ENCODE measurements at regions not wholly inside any gene's neighbourhood (a gene's known extent, or its start where the extent isn't known, plus 50 kb on each side); places are given as distances from the start of the nearest gene placed in this dataset.
"Not testable (repeated sequence)": the region's sequence is repeated elsewhere in the genome, so short reads cannot be mapped to it uniquely, and the experiment has no call there.

- no peak for DNase-seq
Measured at GRCh38 chr3:21898316-21898715, 147.3 kb upstream of the ZNF385D start.

DNA sequence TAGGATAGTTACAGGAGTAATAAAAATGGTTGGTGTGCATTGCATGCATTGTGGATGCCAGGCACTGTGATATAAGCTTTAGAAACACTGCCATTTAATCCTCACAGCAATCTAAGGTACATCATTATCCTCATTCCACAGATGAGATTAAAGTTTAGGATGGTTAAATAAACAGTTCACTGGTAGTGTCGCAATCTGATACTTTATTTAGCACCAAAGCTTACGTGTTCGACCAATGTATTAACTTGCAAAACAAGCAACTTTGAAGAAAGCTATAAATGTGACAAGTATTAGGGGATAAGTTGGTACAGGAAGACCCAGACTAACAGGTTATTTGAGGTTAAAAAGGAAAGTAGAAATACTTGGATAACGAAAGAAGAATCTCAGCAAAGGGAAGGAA lies 150.5 kb upstream of the ZNF385D start:
- no peak for DNase-seq

GRCh38 chr3:21902956-21903355 lies 151.9 kb upstream of the ZNF385D start:
- DNase-seq = no peak

DNA sequence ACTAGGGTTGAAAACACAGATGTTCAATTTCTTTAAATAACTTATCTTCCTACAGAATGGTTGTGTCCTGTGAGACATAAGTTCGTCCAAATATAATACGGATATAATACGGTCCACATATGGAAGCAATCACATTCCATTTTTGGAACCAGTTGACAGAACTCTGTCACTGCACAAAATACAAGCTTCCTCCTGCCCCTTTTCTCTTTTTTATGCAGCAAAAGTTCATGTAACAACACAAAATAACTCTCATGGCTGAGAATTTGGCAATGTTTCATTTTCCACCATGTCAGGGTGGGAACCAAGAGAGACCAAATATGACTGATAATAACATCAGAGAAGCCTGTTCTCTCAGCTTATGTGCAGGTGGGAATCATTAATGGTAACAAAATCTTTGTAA lies 158.1 kb upstream of the ZNF385D start:
- DNase-seq = no peak

DNA sequence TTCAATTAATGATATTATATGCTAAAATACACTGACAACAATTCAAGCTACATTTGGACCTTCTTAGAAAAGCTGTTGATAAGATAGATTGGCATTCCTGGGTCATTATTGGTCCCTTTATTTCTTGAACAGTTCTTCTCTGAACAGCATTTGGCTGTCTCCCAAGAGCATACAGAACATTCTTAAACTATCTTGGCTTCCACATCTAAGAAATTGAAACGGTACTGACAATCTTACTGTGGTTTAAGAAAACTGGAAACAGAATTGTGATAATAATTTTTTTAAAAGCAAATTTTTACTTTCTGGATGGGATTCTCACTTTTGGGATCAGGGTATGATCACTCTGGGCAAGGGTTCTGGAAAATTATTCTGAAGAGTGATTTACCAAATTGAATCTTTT lies 161.7 kb upstream of the ZNF385D start:
- no peak for DNase-seq

DNA sequence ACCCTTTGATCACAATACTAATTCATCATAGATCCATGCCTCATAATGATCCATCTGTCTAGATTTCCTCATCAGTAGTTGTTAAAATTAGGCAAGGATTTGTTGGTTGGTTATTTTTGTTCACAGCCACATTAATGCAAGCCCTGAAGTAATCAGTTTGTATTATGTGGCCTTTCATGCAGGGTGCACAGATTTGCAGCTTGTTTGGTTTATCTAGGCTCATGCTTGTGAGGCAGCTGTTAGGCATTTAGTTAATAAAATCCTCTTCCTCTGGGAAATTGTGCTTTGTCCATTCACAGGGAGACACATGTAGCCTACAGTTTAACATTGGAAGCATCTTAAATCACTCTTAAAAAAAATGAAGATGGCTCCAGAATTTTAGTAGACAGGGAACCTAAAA lies 162.8 kb upstream of the ZNF385D start:
- DNase-seq = no peak

GRCh38 chr3:21914451-21914850 lies 163.4 kb upstream of the ZNF385D start:
- DNase-seq = no peak

DNA sequence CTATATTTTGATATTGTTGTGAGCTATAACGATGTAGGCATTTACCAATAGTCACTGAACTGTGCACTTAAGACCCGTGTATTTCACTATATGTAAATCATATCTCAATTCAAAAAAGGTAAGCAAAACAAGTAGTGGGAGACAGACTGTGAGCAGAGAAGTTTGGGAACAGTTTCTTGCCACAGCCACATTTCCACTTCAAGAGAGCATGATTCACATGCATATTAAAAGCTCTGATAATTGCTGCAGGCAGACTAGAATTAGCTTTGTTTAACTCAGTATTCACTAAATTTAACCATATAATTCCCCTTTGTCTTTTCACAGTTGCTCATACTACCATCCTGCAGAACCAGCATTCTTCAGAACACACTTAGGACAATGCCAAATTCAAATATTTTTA lies 168.4 kb upstream of the ZNF385D start:
- no peak for DNase-seq

- peak; percentile 11 to 34 for DNase-seq
Measured at GRCh38 chr3:21920421-21920861, 169.4 kb upstream of the ZNF385D start.

GRCh38 chr3:21923156-21923555 lies 172.1 kb upstream of the ZNF385D start:
- DNase-seq = not testable (repeated sequence)

DNA sequence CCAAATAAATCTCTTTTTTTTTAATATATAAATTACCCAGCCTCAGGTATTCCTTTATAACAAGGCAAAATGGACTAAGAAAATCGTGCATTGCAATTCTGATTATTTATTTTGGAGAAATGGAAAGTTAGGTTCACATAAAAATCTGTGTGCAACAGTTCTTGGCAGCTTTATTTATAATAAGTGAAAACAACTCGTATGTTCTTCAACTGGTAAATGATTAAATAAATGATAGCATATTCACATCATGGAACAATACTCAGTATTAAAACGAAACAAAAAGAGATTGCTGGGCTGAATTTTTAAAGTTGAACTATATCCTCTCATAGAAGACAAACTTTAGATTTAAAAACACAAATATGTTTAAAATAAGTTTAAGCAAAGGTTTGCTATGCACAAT lies 176.3 kb upstream of the ZNF385D start:
- no peak for DNase-seq

- DNase-seq = no peak
Measured at GRCh38 chr3:21934591-21934990, 183.6 kb upstream of the ZNF385D start.

- no peak for DNase-seq
Measured at GRCh38 chr3:21936207-21936606, 185.2 kb upstream of the ZNF385D start.

DNA sequence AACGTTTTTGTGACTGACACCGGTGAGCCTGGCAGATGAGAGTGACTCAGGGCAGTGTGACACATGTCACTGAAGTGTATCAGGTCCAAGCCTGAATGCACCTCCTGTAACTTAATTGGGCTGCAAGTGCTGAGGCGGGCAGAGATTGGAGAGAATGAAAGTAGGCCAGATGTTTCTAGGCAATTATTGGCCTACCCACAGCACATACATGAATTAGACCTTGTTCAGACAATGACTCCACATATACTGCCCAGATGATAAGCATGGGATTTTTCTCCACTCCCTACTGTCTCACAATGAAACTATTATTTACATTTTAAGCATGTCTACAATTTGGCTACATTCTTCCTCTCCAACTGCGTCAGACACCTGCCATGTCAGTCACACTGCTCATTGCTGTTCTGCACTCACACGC lies 187.3 kb upstream of the ZNF385D start:
- no peak for DNase-seq

DNA sequence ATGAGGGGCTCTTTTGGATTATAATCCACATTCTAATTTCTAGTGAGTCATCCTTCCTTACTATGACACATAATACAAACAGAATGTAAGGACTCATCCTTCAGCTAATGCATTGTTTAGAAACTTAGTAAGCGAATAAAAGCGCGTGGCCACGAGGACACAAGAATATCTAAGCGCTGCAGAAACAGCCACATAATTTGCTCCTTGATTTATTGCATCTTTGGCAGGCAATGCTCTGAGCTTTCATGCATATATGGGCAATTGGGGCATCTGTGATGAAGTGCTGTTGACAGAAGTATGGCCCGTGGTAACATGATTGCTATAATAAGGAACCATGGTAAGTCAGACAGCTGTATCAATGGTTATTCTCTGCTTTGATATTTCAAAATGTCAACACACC lies 191.3 kb upstream of the ZNF385D start:
- no peak for DNase-seq

DNA sequence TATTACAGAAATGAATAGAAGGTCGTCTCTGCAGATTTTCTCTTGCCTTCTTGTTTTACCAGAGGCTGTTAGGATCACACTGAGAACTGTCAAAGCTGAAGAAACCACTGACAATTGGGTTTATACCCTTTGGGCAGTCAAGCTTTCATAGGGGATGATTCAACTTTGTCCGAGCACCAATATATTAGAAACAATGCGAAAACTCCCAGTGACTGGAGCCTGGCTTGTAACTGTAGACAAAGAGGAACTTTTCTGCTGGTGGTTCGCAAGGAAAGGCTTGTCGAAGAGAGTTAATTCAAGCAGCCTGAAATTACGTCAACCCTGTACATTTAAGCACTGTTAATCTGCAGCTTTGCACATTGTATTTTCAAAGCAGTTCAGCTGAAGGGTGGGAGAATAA lies 193.2 kb upstream of the ZNF385D start:
- DNase-seq = no peak

- DNase-seq = no peak
Measured at GRCh38 chr3:21952856-21953255, 201.8 kb upstream of the ZNF385D start.

DNA sequence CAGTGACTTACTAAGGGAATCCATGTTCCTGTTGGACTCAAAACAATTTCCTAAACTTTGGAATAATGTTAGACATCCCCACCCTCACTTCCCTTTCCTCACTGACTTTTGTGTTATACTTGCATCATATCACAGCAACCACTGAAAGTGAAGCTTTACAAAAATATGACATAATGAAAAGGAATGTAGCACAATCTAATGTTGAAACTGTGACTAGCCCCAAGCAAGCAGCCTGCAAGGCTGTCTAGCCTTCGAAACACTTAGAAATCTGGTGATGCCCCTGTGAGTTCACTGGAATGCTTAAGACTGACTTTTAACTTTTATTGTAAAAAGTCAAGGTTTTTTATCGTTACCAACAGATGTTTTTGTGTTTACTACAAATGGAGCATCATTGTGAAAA lies 203.7 kb upstream of the ZNF385D start:
- DNase-seq = no peak

GRCh38 chr3:21955406-21955805 lies 204.4 kb upstream of the ZNF385D start:
- no peak for DNase-seq

GRCh38 chr3:21960033-21960432 lies 209.0 kb upstream of the ZNF385D start:
- no peak for DNase-seq

- DNase-seq = no peak
Measured at GRCh38 chr3:21962456-21962855, 211.4 kb upstream of the ZNF385D start.

GRCh38 chr3:21966457-21966856 lies 215.4 kb upstream of the ZNF385D start:
- DNase-seq = not testable (repeated sequence)

- no peak for DNase-seq
Measured at GRCh38 chr3:21979706-21980105, 228.7 kb upstream of the ZNF385D start.

DNA sequence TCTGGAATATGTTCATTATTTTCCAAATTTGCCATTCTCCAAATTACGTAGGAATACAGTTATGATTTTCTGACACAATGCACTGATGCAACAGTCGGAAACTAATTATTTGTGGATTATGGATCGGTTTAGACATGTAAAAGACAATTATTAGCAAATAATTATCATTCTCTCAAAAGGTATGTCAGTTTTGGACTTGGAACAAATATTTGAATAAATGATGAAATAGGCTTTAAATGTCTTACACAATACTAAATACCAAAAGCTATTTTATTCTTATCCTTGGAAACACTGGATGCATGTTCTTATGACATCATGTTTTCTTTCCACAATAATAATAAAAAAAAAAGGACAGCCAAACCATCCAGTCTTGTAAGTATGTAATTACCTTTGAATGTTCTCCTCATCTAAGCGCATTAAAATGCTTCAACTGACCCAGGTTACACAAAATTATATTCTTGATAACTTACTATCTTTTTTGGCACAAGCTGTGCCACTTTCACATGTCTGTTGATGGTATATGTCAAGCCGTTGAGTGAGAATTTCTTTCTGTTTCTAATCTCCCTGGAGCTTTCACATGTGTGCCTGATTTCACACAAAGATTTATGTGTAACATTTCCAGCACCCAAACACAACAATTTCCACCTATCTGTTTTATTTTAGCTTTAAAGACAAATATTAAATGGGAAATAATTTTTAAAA lies 238.5 kb upstream of the ZNF385D start:
- DNase-seq = no peak

DNA sequence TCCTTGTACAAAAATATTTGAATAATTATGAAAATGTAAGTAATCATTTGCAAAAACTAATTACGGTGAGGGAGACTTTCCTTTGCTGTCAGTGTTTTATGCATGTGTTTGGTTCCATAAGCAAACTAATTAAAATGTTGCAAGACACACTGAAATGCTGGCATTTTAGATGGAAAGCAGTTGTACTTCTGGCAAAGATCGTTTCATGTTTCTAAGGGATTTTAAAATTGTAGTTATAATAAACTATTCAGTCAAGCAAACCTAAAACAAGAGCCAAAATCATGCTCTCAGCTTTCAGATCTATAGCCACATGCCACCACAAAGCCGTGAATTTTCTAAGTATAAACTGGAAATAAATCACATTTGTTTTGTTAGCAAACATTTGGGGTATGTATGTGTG lies 240.1 kb upstream of the ZNF385D start:
- DNase-seq = no peak
